Nephron progenitor cell (in vitro differentiated cells): ENCODE measurements at regions not wholly inside any gene's neighbourhood (a gene's known extent, or its start where the extent isn't known, plus 50 kb on each side); places are given as distances from the start of the nearest gene placed in this dataset.
"Not testable (repeated sequence)": the region's sequence is repeated elsewhere in the genome, so short reads cannot be mapped to it uniquely, and the experiment has no call there.

Experiments
- DNase-seq: peaks from one replicate; pipeline ENCODE4 v3.0.0; 2021
- H3K27ac Mint-ChIP-seq: 2 replicates; pipeline ENCODE4 v1.8.0; 2021; ENCODE audit warnings: mild to moderate bottlenecking, moderate library complexity, mixed read lengths
- H3K27me3 Mint-ChIP-seq: 2 replicates; pipeline ENCODE4 v1.8.0; 2021; ENCODE audit warnings: mild to moderate bottlenecking, low read depth, mixed read lengths; ENCODE audit not compliant: poor library complexity
- H3K36me3 Mint-ChIP-seq: 2 replicates; pipeline ENCODE4 v1.8.0; 2021; ENCODE audit warnings: low read depth, mixed read lengths
- H3K4me1 Mint-ChIP-seq: 2 replicates; pipeline ENCODE4 v1.8.0; 2021; ENCODE audit warnings: mixed read lengths
- H3K4me3 Mint-ChIP-seq: 2 replicates; pipeline ENCODE4 v1.8.0; 2021; ENCODE audit warnings: mild to moderate bottlenecking, moderate library complexity, mixed read lengths
- H3K9me3 Mint-ChIP-seq: 2 replicates; pipeline ENCODE4 v1.8.0; 2021; ENCODE audit warnings: mild to moderate bottlenecking, moderate library complexity, mixed read lengths
- TF ChIP-seq, protein P1 (sequence below): fragments of 200-600 bp; sonication (generic); IDR thresholded peaks from 2 replicates; pipeline ENCODE4 v1.5.0; 2021; ENCODE audit warnings: antibody characterized with exemption

DNA sequence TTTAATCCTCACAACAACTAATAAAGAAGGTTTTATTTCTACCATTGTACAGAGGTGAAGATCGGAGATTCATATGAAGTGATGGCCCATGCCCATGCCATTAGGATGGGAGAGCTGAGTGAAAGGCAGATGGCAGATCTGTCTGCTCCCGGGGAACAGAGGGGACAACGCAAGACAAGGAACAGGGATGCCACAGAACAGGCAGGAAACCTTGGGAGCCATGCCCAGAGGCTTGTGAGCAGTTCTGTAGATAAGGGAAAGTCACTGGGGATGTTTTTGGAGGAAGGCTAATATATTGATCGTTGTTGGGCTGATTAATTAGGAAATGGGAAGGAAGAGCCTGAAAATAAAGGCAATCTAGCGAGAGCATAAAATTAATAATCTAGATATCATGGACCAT lies 73.1 kb upstream of the ITGB1 start:
- TF ChIP-seq, protein P1, sequence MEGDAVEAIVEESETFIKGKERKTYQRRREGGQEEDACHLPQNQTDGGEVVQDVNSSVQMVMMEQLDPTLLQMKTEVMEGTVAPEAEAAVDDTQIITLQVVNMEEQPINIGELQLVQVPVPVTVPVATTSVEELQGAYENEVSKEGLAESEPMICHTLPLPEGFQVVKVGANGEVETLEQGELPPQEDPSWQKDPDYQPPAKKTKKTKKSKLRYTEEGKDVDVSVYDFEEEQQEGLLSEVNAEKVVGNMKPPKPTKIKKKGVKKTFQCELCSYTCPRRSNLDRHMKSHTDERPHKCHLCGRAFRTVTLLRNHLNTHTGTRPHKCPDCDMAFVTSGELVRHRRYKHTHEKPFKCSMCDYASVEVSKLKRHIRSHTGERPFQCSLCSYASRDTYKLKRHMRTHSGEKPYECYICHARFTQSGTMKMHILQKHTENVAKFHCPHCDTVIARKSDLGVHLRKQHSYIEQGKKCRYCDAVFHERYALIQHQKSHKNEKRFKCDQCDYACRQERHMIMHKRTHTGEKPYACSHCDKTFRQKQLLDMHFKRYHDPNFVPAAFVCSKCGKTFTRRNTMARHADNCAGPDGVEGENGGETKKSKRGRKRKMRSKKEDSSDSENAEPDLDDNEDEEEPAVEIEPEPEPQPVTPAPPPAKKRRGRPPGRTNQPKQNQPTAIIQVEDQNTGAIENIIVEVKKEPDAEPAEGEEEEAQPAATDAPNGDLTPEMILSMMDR: no peak

DNA sequence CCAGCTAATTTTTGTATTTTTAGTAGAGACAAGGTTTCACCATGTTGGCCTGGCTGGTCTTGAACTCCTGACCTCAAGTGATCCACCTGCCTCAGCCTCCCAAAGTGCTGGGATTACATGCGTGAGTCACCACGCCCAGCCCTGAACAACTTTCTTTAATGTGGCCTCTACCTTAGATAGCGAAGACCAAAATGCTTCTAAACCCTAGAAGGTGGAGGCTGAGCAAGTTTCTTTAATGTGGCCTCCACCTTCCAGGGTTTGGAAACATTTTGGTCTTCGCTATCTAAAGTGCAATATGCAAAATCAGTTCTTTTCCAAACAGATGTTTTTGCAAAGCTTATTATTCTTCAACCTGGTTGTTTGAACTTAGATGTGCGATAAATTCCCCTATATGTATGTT lies 70.5 kb upstream of the ITGB1 start:
- not testable (repeated sequence) for H3K27ac Mint-ChIP-seq, H3K4me1 Mint-ChIP-seq, H3K9me3 Mint-ChIP-seq, H3K27me3 Mint-ChIP-seq, H3K36me3 Mint-ChIP-seq, H3K4me3 Mint-ChIP-seq, DNase-seq

More for the DNA sequence above, 73.1 kb upstream of the ITGB1 start:
- Mint-ChIP-seq H3K9me3 (no peaks in the 10 kb centered on the region), H3K27ac (no peak overlapping the region), H3K27me3 (no peaks in the 10 kb centered on the region), H3K36me3 (no peaks in the 10 kb centered on the region), H3K4me1 (no peaks in the 10 kb centered on the region), H3K4me3 (no peak overlapping the region)
- no peak for DNase-seq

DNA sequence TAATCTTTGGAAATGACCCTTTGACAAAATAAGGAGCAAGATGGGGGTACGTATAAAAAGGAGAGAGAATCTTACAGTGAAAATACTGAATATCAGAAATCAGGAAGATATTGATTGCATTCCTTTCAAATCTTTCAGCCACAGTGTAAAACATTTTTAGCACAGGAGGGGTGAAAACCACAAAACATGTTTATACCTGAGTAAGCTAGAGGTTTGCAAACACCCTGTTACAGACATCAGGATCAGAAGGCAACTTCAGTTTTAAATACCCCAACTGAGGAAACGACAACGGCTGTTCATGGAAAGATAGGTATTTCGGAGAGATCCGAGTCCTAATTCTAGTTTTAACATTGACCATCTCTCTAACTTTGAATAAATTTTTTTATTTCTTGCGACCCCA lies 69.1 kb upstream of the ITGB1 start:
- Mint-ChIP-seq H3K36me3 (no peaks in the 10 kb centered on the region), H3K4me3 (no peak overlapping the region), H3K27ac (no peak overlapping the region), H3K27me3 (no peaks in the 10 kb centered on the region), H3K4me1 (no peaks in the 10 kb centered on the region), H3K9me3 (no peaks in the 10 kb centered on the region)
- DNase-seq: no peak
- TF ChIP-seq, protein P1: no peak

DNA sequence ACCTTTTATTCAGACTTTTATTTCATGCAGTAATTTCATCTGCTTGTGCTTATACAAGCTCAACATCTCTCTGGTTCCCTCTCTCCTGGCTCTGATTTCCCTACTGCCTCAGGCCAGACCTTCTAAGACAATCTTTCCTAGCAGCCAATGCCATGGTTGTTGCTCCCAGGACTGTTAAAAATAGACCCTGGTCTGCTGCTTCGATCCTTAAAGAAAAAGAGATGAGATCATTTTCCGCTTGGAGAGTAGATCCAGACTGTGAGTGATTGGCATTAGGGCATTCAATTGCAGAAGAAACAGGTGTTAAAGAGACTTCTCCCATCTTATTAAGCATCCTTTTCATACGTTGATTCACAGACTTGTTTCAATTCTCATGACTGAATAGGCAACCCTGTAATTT lies 68.4 kb upstream of the ITGB1 start:
- no peaks in the 10 kb centered on the region for H3K9me3 Mint-ChIP-seq
- TF ChIP-seq, protein P1: no peak
- H3K27me3 Mint-ChIP-seq: no peaks in the 10 kb centered on the region
- no peak overlapping the region for H3K27ac Mint-ChIP-seq
- no peaks in the 10 kb centered on the region for H3K4me1 Mint-ChIP-seq
- H3K36me3 Mint-ChIP-seq: no peaks in the 10 kb centered on the region
- no peak overlapping the region for H3K4me3 Mint-ChIP-seq
- DNase-seq: no peak

DNA sequence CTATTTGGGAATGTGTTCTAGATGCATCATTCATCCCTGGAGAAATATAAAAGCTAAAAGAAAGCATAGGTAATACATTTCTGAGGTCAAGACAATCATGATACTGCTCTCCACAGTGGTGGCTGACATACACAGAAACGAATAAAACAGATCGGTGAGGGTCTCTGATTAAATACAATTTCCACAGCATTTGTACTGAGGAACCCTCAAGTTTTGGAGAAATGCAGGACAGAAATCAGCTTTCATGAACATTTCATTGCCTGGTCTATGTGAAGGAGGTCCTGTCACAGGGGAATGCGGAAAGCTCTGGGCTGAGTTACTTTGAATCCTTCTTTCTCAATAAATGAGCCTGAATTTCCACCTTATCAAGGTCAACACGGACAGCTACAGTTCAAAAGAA lies 67.9 kb upstream of the ITGB1 start:
- no peaks in the 10 kb centered on the region for H3K9me3 Mint-ChIP-seq
- DNase-seq: no peak
- TF ChIP-seq, protein P1: no peak
- no peaks in the 10 kb centered on the region for H3K4me1 Mint-ChIP-seq
- H3K27ac Mint-ChIP-seq: no peak overlapping the region
- no peaks in the 10 kb centered on the region for H3K36me3 Mint-ChIP-seq
- H3K4me3 Mint-ChIP-seq: no peak overlapping the region
- no peaks in the 10 kb centered on the region for H3K27me3 Mint-ChIP-seq

DNA sequence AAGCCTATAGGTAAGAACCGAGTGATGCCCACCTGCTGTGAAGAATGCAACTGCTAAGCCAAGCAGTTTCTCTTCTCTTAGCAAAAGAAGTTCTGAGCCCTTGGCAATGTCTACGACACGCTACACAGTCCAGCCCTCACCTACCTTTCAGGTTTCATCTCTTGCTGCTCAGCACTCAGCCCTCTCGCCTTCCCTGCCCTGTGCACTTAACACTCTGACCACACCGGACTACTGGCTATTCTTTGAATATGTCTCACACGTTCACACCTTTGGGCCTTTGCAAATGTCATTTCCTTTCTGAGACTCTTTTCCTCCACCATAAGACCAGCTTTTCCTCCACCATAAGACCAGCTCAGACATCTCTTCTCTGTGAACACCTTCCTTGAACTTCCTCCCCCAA lies 67.0 kb upstream of the ITGB1 start:
- no peak for DNase-seq
- TF ChIP-seq, protein P1: no peak
- no peaks in the 10 kb centered on the region for H3K36me3 Mint-ChIP-seq
- H3K4me3 Mint-ChIP-seq: no peak overlapping the region
- no peaks in the 10 kb centered on the region for H3K4me1 Mint-ChIP-seq
- H3K27me3 Mint-ChIP-seq: no peaks in the 10 kb centered on the region
- no peaks in the 10 kb centered on the region for H3K9me3 Mint-ChIP-seq
- H3K27ac Mint-ChIP-seq: no peak overlapping the region
